DMS79 (cell line): ENCODE measurements at regions not wholly inside any gene's neighbourhood (a gene's known extent, or its start where the extent isn't known, plus 50 kb on each side); places are given as distances from the start of the nearest gene placed in this dataset.
"Not testable (repeated sequence)": the region's sequence is repeated elsewhere in the genome, so short reads cannot be mapped to it uniquely, and the experiment has no call there.

Source experiments
- DNase-seq: peaks from one replicate; lab custom pipeline; 2025; lab: John Stamatoyannopoulos, UW

DNA sequence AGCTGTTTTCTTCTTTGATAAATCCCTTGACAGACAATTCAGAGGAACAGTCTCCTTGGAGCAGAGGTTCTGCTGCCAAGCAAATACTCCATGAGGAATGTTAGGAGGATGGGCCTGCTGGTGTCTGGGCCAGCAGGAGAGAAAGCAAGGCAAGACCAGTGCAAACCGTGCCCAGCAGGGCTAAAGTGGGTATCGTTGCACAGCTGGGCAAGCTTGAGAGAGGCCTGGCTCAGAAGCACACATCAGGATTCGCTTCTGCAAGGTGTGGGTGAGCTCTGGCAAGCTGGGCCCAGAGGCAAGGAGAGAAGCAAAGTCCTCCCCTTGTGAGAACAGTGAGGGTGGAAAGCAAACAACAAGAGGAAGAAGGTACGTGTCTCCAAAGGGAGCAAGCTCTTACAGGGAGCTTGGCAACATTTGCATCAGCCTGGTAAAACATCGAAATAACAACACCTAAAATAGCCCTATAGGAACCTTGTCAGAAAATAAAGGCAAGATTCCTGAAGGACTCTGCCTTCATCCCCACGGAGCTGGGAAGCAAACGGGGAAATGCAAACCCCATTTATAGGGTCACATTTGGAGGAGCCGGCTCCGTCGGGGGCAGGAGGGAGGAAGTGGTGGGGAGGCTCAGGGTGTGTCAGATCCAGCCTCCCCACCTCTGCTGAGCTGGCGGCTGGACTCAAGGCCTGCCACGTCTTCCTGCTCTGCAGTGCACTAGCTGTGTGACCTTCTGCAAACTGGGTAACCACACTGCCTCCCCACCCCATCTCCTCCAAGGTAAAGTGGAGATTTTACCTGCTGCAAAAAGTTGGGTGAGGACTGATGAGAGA is 62.3 kb upstream of the HIVEP3 start:
- DNase-seq = no peak

DNA sequence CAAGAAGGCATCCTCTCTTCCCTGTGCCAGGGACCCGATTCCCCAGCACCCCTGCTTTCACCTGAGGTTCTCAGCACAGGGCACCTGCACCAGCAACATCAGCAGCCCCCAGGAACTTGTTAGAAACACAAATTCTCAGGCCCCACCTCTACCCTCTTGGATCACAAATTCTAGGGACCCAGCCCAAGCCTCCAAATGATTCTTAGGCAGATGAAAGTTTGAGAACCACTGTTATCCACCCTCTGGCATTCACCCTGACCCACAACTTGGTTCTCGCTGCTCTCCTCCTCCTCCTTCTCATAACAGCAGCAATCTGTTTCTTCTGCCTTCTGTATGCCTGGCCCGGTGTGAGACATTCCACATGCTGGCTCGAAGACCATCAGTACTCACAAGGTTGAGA is 60.3 kb upstream of the HIVEP3 start:
- DNase-seq = no peak

DNA sequence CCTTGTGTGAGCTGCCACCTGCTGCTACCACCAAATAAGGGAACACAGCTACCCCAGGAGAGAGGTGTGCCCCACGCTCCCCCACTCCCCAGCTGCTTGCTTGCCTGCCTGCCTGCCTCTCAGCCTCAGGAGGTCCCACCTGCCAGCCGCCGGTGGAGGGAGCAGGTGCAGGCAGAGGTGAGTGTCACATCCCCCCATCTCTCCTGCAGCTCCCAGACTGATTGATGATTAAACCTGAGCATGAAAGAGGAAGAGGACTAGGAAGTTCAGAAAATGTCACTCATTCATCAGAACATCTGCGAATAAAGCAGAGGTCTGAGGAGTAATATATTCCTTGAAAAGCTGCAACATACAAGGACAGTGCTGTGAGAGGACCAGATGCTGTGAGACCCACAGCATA is 58.6 kb upstream of the HIVEP3 start:
- DNase-seq = peak; percentile 24

DNA sequence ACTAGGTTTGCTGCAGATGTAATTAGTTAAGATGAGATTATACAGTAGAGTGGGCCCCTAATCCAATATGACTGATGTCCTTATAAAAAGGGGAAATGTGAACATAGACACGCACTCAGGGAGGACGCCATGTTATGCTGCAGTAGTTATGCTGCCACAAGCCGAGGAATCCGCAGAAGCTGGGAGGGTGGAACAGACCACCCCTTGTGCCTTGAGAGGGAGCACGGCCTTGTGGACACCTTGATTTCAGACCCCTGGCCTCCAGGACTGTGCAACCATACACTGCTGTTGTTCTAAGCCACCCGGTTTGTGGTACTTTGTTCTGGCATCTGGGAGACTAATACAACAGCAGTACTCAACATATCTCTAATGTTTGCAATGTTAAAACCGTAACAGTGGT is 57.9 kb upstream of the HIVEP3 start:
- no peak for DNase-seq

DNA sequence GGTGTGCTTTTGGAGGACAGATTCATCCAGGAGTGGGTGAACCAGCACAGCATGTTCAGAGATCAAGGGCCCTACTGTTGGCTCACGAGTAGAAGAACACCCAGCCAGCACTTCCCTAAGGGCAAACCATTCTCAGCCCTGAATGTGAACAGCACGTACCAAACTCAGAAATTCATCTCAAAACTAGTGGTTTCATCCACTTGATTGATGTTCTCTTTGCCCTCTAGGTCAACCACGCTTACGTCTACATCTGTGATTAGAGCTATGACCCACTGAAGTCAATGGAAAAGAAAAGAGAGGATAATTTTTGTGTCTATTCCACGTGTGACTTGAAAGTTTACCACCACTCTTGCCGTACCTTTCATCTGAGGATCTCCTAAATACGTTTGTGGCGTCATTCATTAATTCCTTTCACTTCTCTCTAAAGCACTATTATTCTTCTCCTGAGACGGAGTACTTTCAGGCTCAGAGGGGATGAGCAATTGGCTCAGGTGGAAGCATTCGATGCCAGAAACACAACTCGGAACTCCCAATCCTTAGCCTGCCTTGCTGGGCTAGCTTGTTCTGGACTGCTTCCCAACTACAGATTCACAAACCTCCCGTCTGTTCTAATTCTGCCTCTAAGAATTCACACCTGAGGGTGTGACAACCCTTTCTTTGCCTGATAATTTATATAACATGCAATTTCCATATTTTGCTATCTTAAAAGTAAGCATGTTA is 57.3 kb upstream of the HIVEP3 start:
- DNase-seq = no peak

DNA sequence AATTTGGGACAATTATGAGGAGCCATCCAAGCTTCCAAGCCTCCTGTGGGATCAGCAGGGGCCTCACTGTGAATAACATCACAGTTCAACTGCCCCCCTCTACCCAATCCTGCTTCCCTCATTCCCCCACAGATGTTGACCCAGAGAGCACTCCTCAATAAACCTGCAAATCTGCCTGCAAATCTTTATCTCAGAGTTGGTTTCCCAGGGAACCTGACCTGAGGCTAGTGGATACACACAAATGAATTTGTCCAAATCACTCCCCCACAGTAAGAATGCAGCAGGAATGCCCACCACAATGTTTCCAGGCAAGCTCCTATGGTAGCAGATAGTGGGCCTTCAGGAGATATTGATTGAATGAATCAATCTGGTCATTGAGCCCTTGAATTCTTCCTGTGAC is 56.4 kb upstream of the HIVEP3 start:
- DNase-seq = no peak

DNA sequence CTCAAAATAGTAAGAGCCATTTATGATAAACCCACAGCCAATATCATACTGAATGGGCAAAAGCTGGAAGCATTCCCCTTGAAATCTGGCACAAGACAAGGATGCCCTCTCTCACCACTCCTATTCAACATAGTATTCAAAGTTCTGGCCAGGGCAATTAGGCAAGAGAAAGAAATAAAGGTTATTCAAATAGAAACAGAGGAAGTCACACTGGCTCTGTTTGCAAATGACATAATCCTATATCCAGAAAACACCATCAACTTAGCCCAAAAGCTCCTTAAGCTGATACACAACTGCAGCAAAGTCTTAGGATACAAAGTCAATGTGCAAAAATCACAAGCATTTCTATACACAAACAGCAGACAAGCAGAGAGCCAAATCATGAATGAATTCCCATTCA is 49.8 kb upstream of the HIVEP3 start:
- not testable (repeated sequence) for DNase-seq
